IMR-90 (cell line): ENCODE measurements at regions not wholly inside any gene's neighbourhood (a gene's known extent, or its start where the extent isn't known, plus 50 kb on each side); places are given as distances from the start of the nearest gene placed in this dataset.

ENCODE experiments used
- ATAC-seq: fragments of 200-7000 bp; cut with Tn5 transposase; 2 replicates; pipeline ENCODE4 v1.9.1; 2020; ENCODE audit warnings: low read depth, mild to moderate bottlenecking, moderate library complexity
- BruUV-seq: library from RNA; stranded (reverse); fragments of 400-500 nt; replicated peaks from 2 replicates; lab custom pipeline; 2021; lab: Mats Ljungman, UMichigan
- CTCF ChIA-PET: fragments of 300-600 bp; formaldehyde crosslinking; extraction: SDS; loops from one replicate; lab custom pipeline; 2021; ENCODE audit warnings: antibody characterized with exemption; lab: Yijun Ruan, JAX
- POLR2A ChIA-PET: fragments of 300-600 bp; sonication (Branson Sonifier 250); formaldehyde crosslinking; loops from one replicate; lab custom pipeline; 2022; ENCODE audit warnings: antibody characterized with exemption; ENCODE audit not compliant: unreplicated experiment; lab: Charles Lee
- DNase-seq: peaks from one replicate; pipeline ENCODE4 v3.0.0; 2013
- H2AFZ ChIP-seq: replicated peaks from 2 replicates; pipeline ENCODE3; 2013; ENCODE audit warnings: low read length, mild to moderate bottlenecking; ENCODE audit not compliant: poor library complexity
- H2AK5ac ChIP-seq: 2 replicates; pipeline ENCODE4 v1.6.1; 2013; ENCODE audit warnings: low read depth, low read length, inconsistent platforms
- H2AK9ac ChIP-seq: replicated peaks from 2 replicates; pipeline ENCODE3; 2013; ENCODE audit warnings: mild to moderate bottlenecking, low read depth, low read length, moderate library complexity; ENCODE audit not compliant: poor library complexity
- H2BK120ac ChIP-seq: 2 replicates; pipeline ENCODE4 v1.6.1; 2013; ENCODE audit warnings: low read depth, low read length, inconsistent platforms
- H2BK15ac ChIP-seq: 3 replicates; pipeline ENCODE4 v1.6.1; 2013; ENCODE audit warnings: low read depth, low read length, inconsistent platforms
- H2BK20ac ChIP-seq: 2 replicates; pipeline ENCODE4 v1.6.1; 2013; ENCODE audit warnings: low read depth, mild to moderate bottlenecking, inconsistent platforms, low read length, moderate library complexity
- H2BK5ac ChIP-seq: 2 replicates; pipeline ENCODE4 v1.6.1; 2013; ENCODE audit warnings: mild to moderate bottlenecking, low read depth, low read length, inconsistent platforms; ENCODE audit not compliant: poor library complexity, severe bottlenecking
- H3K14ac ChIP-seq: replicated peaks from 2 replicates; pipeline ENCODE4 v1.6.1; 2013; ENCODE audit warnings: low read depth, low read length, inconsistent platforms
- H3K18ac ChIP-seq: 2 replicates; pipeline ENCODE4 v1.6.1; 2013; ENCODE audit warnings: low read depth, low read length, control low read depth
- H3K23ac ChIP-seq: 2 replicates; pipeline ENCODE4 v1.6.1; 2013; ENCODE audit warnings: low read depth, low read length, inconsistent platforms
- H3K27ac ChIP-seq: 2 replicates; pipeline ENCODE4 v1.5.1; 2013; ENCODE audit warnings: mild to moderate bottlenecking, control low read depth, low read length; ENCODE audit not compliant: insufficient read depth
- H3K27me3 ChIP-seq: 2 replicates; pipeline ENCODE4 v1.6.1; 2013; ENCODE audit warnings: low read length; ENCODE audit not compliant: control insufficient read depth, insufficient read depth
- H3K36me3 ChIP-seq: 2 replicates; pipeline ENCODE4 v1.6.1; 2013; ENCODE audit warnings: low read length, mixed read lengths; ENCODE audit not compliant: control insufficient read depth, insufficient read depth
- H3K4ac ChIP-seq: 2 replicates; pipeline ENCODE4 v1.6.1; 2013; ENCODE audit warnings: low read depth, low read length, inconsistent platforms
- H3K4me1 ChIP-seq: 2 replicates; pipeline ENCODE4 v1.6.1; 2013; ENCODE audit warnings: low read length, mixed read lengths; ENCODE audit not compliant: control insufficient read depth, insufficient read depth
- H3K4me2 ChIP-seq: 2 replicates; pipeline ENCODE4 v1.6.1; 2013; ENCODE audit warnings: low read depth, mild to moderate bottlenecking, control low read depth, low read length, moderate library complexity
- H3K4me3 ChIP-seq: 2 replicates; pipeline ENCODE4 v1.5.1; 2013; ENCODE audit warnings: low read depth, mild to moderate bottlenecking, control low read depth, low read length, moderate library complexity; ENCODE audit not compliant: insufficient read depth
- H3K56ac ChIP-seq: 2 replicates; pipeline ENCODE4 v1.6.1; 2013; ENCODE audit warnings: low read length, inconsistent platforms; ENCODE audit not compliant: insufficient read depth; ENCODE audit errors: extremely low read depth
- H3K79me1 ChIP-seq, 2 experiments: 2 replicates each; pipeline ENCODE4 v1.6.1; 2013; ENCODE audit warnings: low read length in 2 of 2, inconsistent platforms in 1 of 2, low read depth in 1 of 2
- H3K9ac ChIP-seq: 2 replicates; pipeline ENCODE4 v1.6.1; 2013; ENCODE audit warnings: low read depth, low read length, control low read depth
- H3K9me1 ChIP-seq: 2 replicates; pipeline ENCODE4 v1.6.1; 2013; ENCODE audit warnings: low read length, inconsistent platforms; ENCODE audit not compliant: insufficient read depth
- H3K9me3 ChIP-seq: 2 replicates; pipeline ENCODE4 v1.6.1; 2013; ENCODE audit warnings: low read length; ENCODE audit not compliant: control insufficient read depth, insufficient read depth
- H4K20me1 ChIP-seq: 2 replicates; pipeline ENCODE4 v1.6.1; 2013; ENCODE audit warnings: low read length, inconsistent platforms; ENCODE audit not compliant: insufficient read depth
- H4K5ac ChIP-seq: 2 replicates; pipeline ENCODE4 v1.6.1; 2013; ENCODE audit warnings: mild to moderate bottlenecking, low read depth, low read length, control low read depth
- H4K8ac ChIP-seq, 2 experiments: 2 replicates each; pipeline ENCODE4 v1.6.1; 2013; ENCODE audit warnings: low read depth in 2 of 2, low read length in 2 of 2, control low read depth in 1 of 2, inconsistent platforms in 1 of 2
- H4K91ac ChIP-seq: 2 replicates; pipeline ENCODE4 v1.6.1; 2013; ENCODE audit warnings: low read depth, low read length, inconsistent platforms; ENCODE audit not compliant: insufficient read depth
- BHLHE40 ChIP-seq: fragments of 150-350 bp; IDR thresholded peaks from 2 replicates; pipeline ENCODE4 v1.6.1; 2016; ENCODE audit warnings: mild to moderate bottlenecking, low read depth, low read length
- CEBPB ChIP-seq: IDR thresholded peaks from 2 replicates; pipeline ENCODE4 v1.6.1; 2012; ENCODE audit warnings: low read depth, low read length, improper control_type of control experiment
- CHD1 ChIP-seq: IDR thresholded peaks from 2 replicates; pipeline ENCODE4 v1.6.1; 2012; ENCODE audit warnings: low read depth, low read length, improper control_type of control experiment
- FOS ChIP-seq: fragments of 150-350 bp; IDR thresholded peaks from 2 replicates; pipeline ENCODE4 v1.6.1; 2016; ENCODE audit warnings: low read depth, low read length
- MAFK ChIP-seq: IDR thresholded peaks from 2 replicates; pipeline ENCODE4 v1.6.1; 2012; ENCODE audit warnings: low read depth, low read length, improper control_type of control experiment
- MAZ ChIP-seq: IDR thresholded peaks from 2 replicates; pipeline ENCODE4 v1.6.1; 2012; ENCODE audit warnings: low read depth, mild to moderate bottlenecking, low read length, improper control_type of control experiment, moderate library complexity, borderline replicate concordance
- MXI1 ChIP-seq: IDR thresholded peaks from 2 replicates; pipeline ENCODE4 v1.6.1; 2012; ENCODE audit warnings: low read depth, mild to moderate bottlenecking, low read length, moderate library complexity, borderline replicate concordance
- NFE2L2 ChIP-seq: fragments of 150-350 bp; IDR thresholded peaks from 2 replicates; pipeline ENCODE4 v1.6.1; 2016; ENCODE audit warnings: low read depth, mild to moderate bottlenecking, low read length
- POLR2A ChIP-seq: IDR thresholded peaks from 2 replicates; pipeline ENCODE4 v1.6.1; 2012; ENCODE audit warnings: mild to moderate bottlenecking, low read depth, low read length
- RAD21 ChIP-seq: IDR thresholded peaks from 2 replicates; pipeline ENCODE4 v1.6.1; 2012; ENCODE audit warnings: low read length, improper control_type of control experiment
- RCOR1 ChIP-seq: IDR thresholded peaks from 2 replicates; pipeline ENCODE4 v1.6.1; 2012; ENCODE audit warnings: mild to moderate bottlenecking, low read length, improper control_type of control experiment; ENCODE audit not compliant: insufficient replicate concordance
- RFX5 ChIP-seq: IDR thresholded peaks from 2 replicates; pipeline ENCODE4 v1.8.0; 2012; ENCODE audit warnings: low read depth, mild to moderate bottlenecking, low read length, moderate library complexity
- SMC3 ChIP-seq: fragments of 150-350 bp; IDR thresholded peaks from 2 replicates; pipeline ENCODE4 v1.6.1; 2016; ENCODE audit warnings: low read depth, mild to moderate bottlenecking, antibody characterized with exemption, low read length, moderate library complexity
- WGBS, 2 experiments: methylation state at CpG; one replicate each; pipeline versions ENCODE4 v1.1.5 to v1.1.7; 2013; ENCODE audit warnings: missing lambda C conversion rate in 2 of 2; ENCODE audit not compliant: insufficient read length in 1 of 2; ENCODE audit errors: extremely low coverage in 2 of 2; 5-methylcytosine and 5-hydroxymethylcytosine counted together
- dilution Hi-C: fragments of 300-500 bp; cut with HindIII; formaldehyde crosslinking; loops from one replicate; pipeline ENCODE4 v1.14.3; 2018; ENCODE audit warnings: low sequenced_read_pairs; ENCODE audit not compliant: unreplicated experiment
- in situ Hi-C: fragments of 300-500 bp; cut with MboI; formaldehyde crosslinking; loops from 3 replicates; pipeline ENCODE4 v1.14.3; 2019; ENCODE audit warnings: low sequenced_read_pairs, inconsistent platforms, mixed read lengths
- intact Hi-C: fragments of 100-400 bp; cut with micrococcal nuclease; formaldehyde crosslinking; loops from 2 replicates; pipeline ENCODE4 v1.10.0; 2022
- TF ChIP-seq, protein P1 (sequence below): fragments of 150-350 bp; IDR thresholded peaks from 2 replicates; pipeline ENCODE4 v1.6.1; 2016; ENCODE audit warnings: low read depth, mild to moderate bottlenecking, low read length, moderate library complexity, borderline replicate concordance
- TF ChIP-seq, protein P2 (sequence below): fragments of 150-350 bp; IDR thresholded peaks from 2 replicates; pipeline ENCODE4 v1.6.1; 2017; ENCODE audit warnings: mild to moderate bottlenecking, antibody characterized with exemption, low read length, low read depth
- TF ChIP-seq, protein P3 (sequence below): conservative IDR thresholded peaks from 2 replicates; pipeline ENCODE4 v1.5.1; 2012; ENCODE audit warnings: mild to moderate bottlenecking, low read depth, low read length, improper control_type of control experiment

- peak overlapping the region; percentile 7; the same call in 1 of the 2 replicates for H3K27ac ChIP-seq
- no peak overlapping the region for H3K4me2 ChIP-seq
- no peak for ATAC-seq
These were observed 420.7 kb upstream of the USP24 start for GRCh38 chr1:55635856-55636255.

More at GRCh38 chr1:55635856-55636255, 420.7 kb upstream of the USP24 start:
- BruUV-seq = no TSS peak
- Histone ChIP-seq H3K4me1 (peaks cover 15% of the 10 kb centered on the region), H2BK15ac (peak overlapping the region; percentile 50; the same call in 1 of the 3 replicates), H3K4me3 (no peak overlapping the region), H3K4ac (0 out of 2 replicates have a peak overlapping the region, but pooled peaks have one; percentile 33), H3K79me1 (no peaks in the 10 kb centered on the region), H3K23ac (no peak overlapping the region), H2AFZ (no peak overlapping the region), H3K36me3 (no peaks in the 10 kb centered on the region), H4K20me1 (no peaks in the 10 kb centered on the region), H3K27me3 (no peaks in the 10 kb centered on the region), H3K9me3 (no peaks in the 10 kb centered on the region), H2AK5ac (no peak overlapping the region; the same call in 1 of the 2 replicates), H4K91ac (no peak overlapping the region; the same call in 1 of the 2 replicates), H3K14ac (no peak overlapping the region), H3K18ac (peak overlapping the region; percentile 85), H4K5ac (0 out of 2 replicates have a peak overlapping the region, but pooled peaks have one; percentile 29), H3K56ac (no peak overlapping the region), H2BK20ac (no peak overlapping the region), H3K9ac (no peak overlapping the region), H2BK120ac (peak overlapping the region; percentile 25; the same call in 1 of the 2 replicates), H2BK5ac (peak overlapping the region; percentile 4), H4K8ac (0 out of 4 replicates have a peak overlapping the region, but pooled peaks of 1 of the 2 experiments have one; percentile 12), H3K9me1 (0 out of 2 replicates have a peak, but pooled peaks cover 3% of the 10 kb centered on the region), H2AK9ac (no peak overlapping the region)
- intact Hi-C loops (loop anchor here (10.0 kb wide), 1 partner anchor 121 kb away; no protein-coding TSS in a partner anchor), in situ Hi-C loops (no loop called here), dilution Hi-C loops (no loop called here)
- ChIA-PET POLR2A (no interaction called here), CTCF (no interaction called here)
- TF ChIP-seq MXI1 = no peak
- no peak for TF ChIP-seq CHD1
- TF ChIP-seq, protein P1, sequence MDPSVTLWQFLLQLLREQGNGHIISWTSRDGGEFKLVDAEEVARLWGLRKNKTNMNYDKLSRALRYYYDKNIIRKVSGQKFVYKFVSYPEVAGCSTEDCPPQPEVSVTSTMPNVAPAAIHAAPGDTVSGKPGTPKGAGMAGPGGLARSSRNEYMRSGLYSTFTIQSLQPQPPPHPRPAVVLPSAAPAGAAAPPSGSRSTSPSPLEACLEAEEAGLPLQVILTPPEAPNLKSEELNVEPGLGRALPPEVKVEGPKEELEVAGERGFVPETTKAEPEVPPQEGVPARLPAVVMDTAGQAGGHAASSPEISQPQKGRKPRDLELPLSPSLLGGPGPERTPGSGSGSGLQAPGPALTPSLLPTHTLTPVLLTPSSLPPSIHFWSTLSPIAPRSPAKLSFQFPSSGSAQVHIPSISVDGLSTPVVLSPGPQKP = no peak
- no peak for TF ChIP-seq FOS
- TF ChIP-seq POLR2A = no peak
- TF ChIP-seq CEBPB = no peak
- no peak for TF ChIP-seq NFE2L2
- TF ChIP-seq MAZ = no peak
- TF ChIP-seq BHLHE40 = no peak
- no peak for TF ChIP-seq RFX5
- no peak for TF ChIP-seq MAFK
- TF ChIP-seq, protein P2, sequence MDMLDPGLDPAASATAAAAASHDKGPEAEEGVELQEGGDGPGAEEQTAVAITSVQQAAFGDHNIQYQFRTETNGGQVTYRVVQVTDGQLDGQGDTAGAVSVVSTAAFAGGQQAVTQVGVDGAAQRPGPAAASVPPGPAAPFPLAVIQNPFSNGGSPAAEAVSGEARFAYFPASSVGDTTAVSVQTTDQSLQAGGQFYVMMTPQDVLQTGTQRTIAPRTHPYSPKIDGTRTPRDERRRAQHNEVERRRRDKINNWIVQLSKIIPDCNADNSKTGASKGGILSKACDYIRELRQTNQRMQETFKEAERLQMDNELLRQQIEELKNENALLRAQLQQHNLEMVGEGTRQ = no peak
- TF ChIP-seq RAD21 = no peak
- TF ChIP-seq, protein P3, sequence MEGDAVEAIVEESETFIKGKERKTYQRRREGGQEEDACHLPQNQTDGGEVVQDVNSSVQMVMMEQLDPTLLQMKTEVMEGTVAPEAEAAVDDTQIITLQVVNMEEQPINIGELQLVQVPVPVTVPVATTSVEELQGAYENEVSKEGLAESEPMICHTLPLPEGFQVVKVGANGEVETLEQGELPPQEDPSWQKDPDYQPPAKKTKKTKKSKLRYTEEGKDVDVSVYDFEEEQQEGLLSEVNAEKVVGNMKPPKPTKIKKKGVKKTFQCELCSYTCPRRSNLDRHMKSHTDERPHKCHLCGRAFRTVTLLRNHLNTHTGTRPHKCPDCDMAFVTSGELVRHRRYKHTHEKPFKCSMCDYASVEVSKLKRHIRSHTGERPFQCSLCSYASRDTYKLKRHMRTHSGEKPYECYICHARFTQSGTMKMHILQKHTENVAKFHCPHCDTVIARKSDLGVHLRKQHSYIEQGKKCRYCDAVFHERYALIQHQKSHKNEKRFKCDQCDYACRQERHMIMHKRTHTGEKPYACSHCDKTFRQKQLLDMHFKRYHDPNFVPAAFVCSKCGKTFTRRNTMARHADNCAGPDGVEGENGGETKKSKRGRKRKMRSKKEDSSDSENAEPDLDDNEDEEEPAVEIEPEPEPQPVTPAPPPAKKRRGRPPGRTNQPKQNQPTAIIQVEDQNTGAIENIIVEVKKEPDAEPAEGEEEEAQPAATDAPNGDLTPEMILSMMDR = no peak
- no peak for TF ChIP-seq RCOR1
- TF ChIP-seq SMC3 = no peak
- peak; percentile 43 for DNase-seq
- no CpG with 5 or more reads among the region's 2 CpGs for WGBS, 2 experiments
